ENCODE measurements at regions not wholly inside any gene's neighbourhood (a gene's known extent, or its start where the extent isn't known, plus 50 kb on each side); places are given as distances from the start of the nearest gene placed in this dataset.

GRCh38 chr2:123808243-123808642 lies 216.8 kb upstream of the CNTNAP5 start:
- Histone ChIP-seq H3K9ac (no peak overlapping the region), H3K36me3 (ENCODE audit: control insufficient read depth, insufficient read depth, low read length) (no peaks in the 10 kb centered on the region), H2AFZ (no peak overlapping the region), H3K9me3 (ENCODE audit: control insufficient read depth, low read length) (no peaks in the 10 kb centered on the region), H3K27me3 (ENCODE audit: control insufficient read depth, insufficient read depth, low read length) (no peaks in the 10 kb centered on the region), H3K4me3 (ENCODE audit: low read depth, low read length) (no peak overlapping the region), H3K4me1 (no peaks in the 10 kb centered on the region), H3K79me2 (no peaks in the 10 kb centered on the region), H3K27ac (no peak overlapping the region), H3K4me2 (ENCODE audit: low read length) (no peak overlapping the region)
- TF ChIP-seq CTCF (IDR thresholded peaks at IDR 0.05), result no peak

- Histone ChIP-seq H3K27me3 (ENCODE audit: control insufficient read depth, insufficient read depth, low read length) (no peaks in the 10 kb centered on the region), H3K27ac (no peak overlapping the region), H3K4me2 (ENCODE audit: low read length) (no peak overlapping the region), H3K79me2 (no peaks in the 10 kb centered on the region), H3K36me3 (ENCODE audit: control insufficient read depth, insufficient read depth, low read length) (no peaks in the 10 kb centered on the region), H3K4me3 (ENCODE audit: low read depth, low read length) (no peak overlapping the region), H3K9ac (no peak overlapping the region), H2AFZ (no peak overlapping the region), H3K9me3 (ENCODE audit: control insufficient read depth, low read length) (no peaks in the 10 kb centered on the region), H3K4me1 (no peaks in the 10 kb centered on the region)
- no peak for TF ChIP-seq CTCF (IDR thresholded peaks at IDR 0.05)
These were observed 213.2 kb upstream of the CNTNAP5 start for GRCh38 chr2:123811846-123812245.

- Histone ChIP-seq H3K4me3 (ENCODE audit: low read depth, low read length) (no peak overlapping the region), H3K4me1 (no peaks in the 10 kb centered on the region), H3K27me3 (ENCODE audit: control insufficient read depth, insufficient read depth, low read length) (no peaks in the 10 kb centered on the region), H3K9me3 (ENCODE audit: control insufficient read depth, low read length) (no peaks in the 10 kb centered on the region), H3K9ac (no peak overlapping the region), H3K36me3 (ENCODE audit: control insufficient read depth, insufficient read depth, low read length) (no peaks in the 10 kb centered on the region), H3K79me2 (no peaks in the 10 kb centered on the region), H3K27ac (no peak overlapping the region), H3K4me2 (ENCODE audit: low read length) (no peak overlapping the region), H2AFZ (no peak overlapping the region)
- no peak for TF ChIP-seq CTCF (IDR thresholded peaks at IDR 0.05)
These were observed 208.9 kb upstream of the CNTNAP5 start for GRCh38 chr2:123816203-123816602.

GRCh38 chr2:123816928-123817327 lies 208.2 kb upstream of the CNTNAP5 start:
- Histone ChIP-seq H3K9ac (no peak overlapping the region), H3K4me3 (ENCODE audit: low read depth, low read length) (no peak overlapping the region), H3K4me2 (ENCODE audit: low read length) (no peak overlapping the region), H3K4me1 (no peaks in the 10 kb centered on the region), H3K9me3 (ENCODE audit: control insufficient read depth, low read length) (no peaks in the 10 kb centered on the region), H3K36me3 (ENCODE audit: control insufficient read depth, insufficient read depth, low read length) (no peaks in the 10 kb centered on the region), H2AFZ (no peak overlapping the region), H3K27me3 (ENCODE audit: control insufficient read depth, insufficient read depth, low read length) (no peaks in the 10 kb centered on the region), H3K27ac (no peak overlapping the region), H3K79me2 (no peaks in the 10 kb centered on the region)
- TF ChIP-seq CTCF (IDR thresholded peaks at IDR 0.05), result no peak

GRCh38 chr2:123826729-123827271 lies 198.3 kb upstream of the CNTNAP5 start:
- Histone ChIP-seq H2AFZ (no peak overlapping the region), H3K27ac (no peak overlapping the region), H3K27me3 (ENCODE audit: control insufficient read depth, insufficient read depth, low read length) (no peaks in the 10 kb centered on the region), H3K9me3 (ENCODE audit: control insufficient read depth, low read length) (no peaks in the 10 kb centered on the region), H3K9ac (no peak overlapping the region), H3K79me2 (no peaks in the 10 kb centered on the region), H3K4me2 (ENCODE audit: low read length) (no peak overlapping the region), H3K4me1 (no peaks in the 10 kb centered on the region), H3K4me3 (ENCODE audit: low read depth, low read length) (no peak overlapping the region), H3K36me3 (ENCODE audit: control insufficient read depth, insufficient read depth, low read length) (no peaks in the 10 kb centered on the region)
- TF ChIP-seq CTCF (IDR thresholded peaks at IDR 0.05), result no peak

Measured in parathyroid adenoma (tissue), 2 donors.